ENCODE measurements at regions not wholly inside any gene's neighbourhood (a gene's known extent, or its start where the extent isn't known, plus 50 kb on each side); places are given as distances from the start of the nearest gene placed in this dataset.

- Histone ChIP-seq H3K4me3 (ENCODE audit: low read length) (no peak overlapping the region), H3K36me3 (replicated peaks; ENCODE audit: insufficient read depth, low read length) (no peaks in the 10 kb centered on the region), H3K9me3 (replicated peaks; ENCODE audit: insufficient read depth, low read length) (no peaks in the 10 kb centered on the region), H3K9ac (ENCODE audit: low read length) (no peak overlapping the region), H3K27me3 (replicated peaks; ENCODE audit: insufficient read depth, low read length) (no peaks in the 10 kb centered on the region), H3K27ac (ENCODE audit: low read length) (no peak overlapping the region), H2AFZ (ENCODE audit: low read length) (no peak overlapping the region), H3K4me2 (ENCODE audit: low read depth, low read length) (no peak overlapping the region), H3K4me1 (ENCODE audit: low read length) (no peaks in the 10 kb centered on the region), H3F3A (ENCODE audit: insufficient read depth, low read length) (no peaks in the 10 kb centered on the region), H3K79me2 (ENCODE audit: low read length) (no peaks in the 10 kb centered on the region), H4K20me1 (ENCODE audit: insufficient read depth, low read length) (no peaks in the 10 kb centered on the region), H3K9me2 (replicated peaks; ENCODE audit: insufficient read depth, low read length) (no peaks in the 10 kb centered on the region)
- TF ChIP-seq CTCF (IDR thresholded peaks at IDR 0.05; ENCODE audit: low read length) (no peak), EZH2phosphoT487 (IDR thresholded peaks at IDR 0.05; ENCODE audit: low read length) (no peak), EZH2 (optimal IDR thresholded peaks at IDR 0.05; ENCODE audit: low read depth, low read length) (no peak)
- DNase-seq: no peak
Observed at GRCh38 chr5:26553079-26553478, 485.3 kb downstream of the CDH9 start.

- Histone ChIP-seq H3K9me2 (replicated peaks; ENCODE audit: insufficient read depth, low read length) (no peaks in the 10 kb centered on the region; the same call in 1 of the 2 replicates), H3K4me1 (ENCODE audit: low read length) (no peaks in the 10 kb centered on the region), H3K9ac (ENCODE audit: low read length) (no peak overlapping the region), H2AFZ (ENCODE audit: low read length) (no peak overlapping the region), H3K79me2 (ENCODE audit: low read length) (no peaks in the 10 kb centered on the region), H4K20me1 (ENCODE audit: insufficient read depth, low read length) (no peaks in the 10 kb centered on the region), H3K4me3 (ENCODE audit: low read length) (no peak overlapping the region), H3K36me3 (replicated peaks; ENCODE audit: insufficient read depth, low read length) (no peaks in the 10 kb centered on the region), H3K27me3 (replicated peaks; ENCODE audit: insufficient read depth, low read length) (no peaks in the 10 kb centered on the region), H3K9me3 (replicated peaks; ENCODE audit: insufficient read depth, low read length) (no peaks in the 10 kb centered on the region), H3F3A (ENCODE audit: insufficient read depth, low read length) (no peaks in the 10 kb centered on the region), H3K4me2 (ENCODE audit: low read depth, low read length) (no peak overlapping the region), H3K27ac (ENCODE audit: low read length) (no peak overlapping the region)
- no peak for DNase-seq
- no peak for TF ChIP-seq EZH2phosphoT487 (IDR thresholded peaks at IDR 0.05; ENCODE audit: low read length)
- no peak for TF ChIP-seq EZH2 (optimal IDR thresholded peaks at IDR 0.05; ENCODE audit: low read depth, low read length)
- no peak for TF ChIP-seq CTCF (IDR thresholded peaks at IDR 0.05; ENCODE audit: low read length)
Observed at GRCh38 chr5:26543987-26544386, 494.4 kb downstream of the CDH9 start.

GRCh38 chr5:26538226-26538625 lies 500.2 kb downstream of the CDH9 start:
- Histone ChIP-seq H3F3A (ENCODE audit: insufficient read depth, low read length) (no peaks in the 10 kb centered on the region), H3K9me3 (replicated peaks; ENCODE audit: insufficient read depth, low read length) (no peaks in the 10 kb centered on the region), H2AFZ (ENCODE audit: low read length) (no peak overlapping the region), H3K27me3 (replicated peaks; ENCODE audit: insufficient read depth, low read length) (no peaks in the 10 kb centered on the region), H3K4me3 (ENCODE audit: low read length) (no peak overlapping the region), H3K9me2 (replicated peaks; ENCODE audit: insufficient read depth, low read length) (no peaks in the 10 kb centered on the region), H3K9ac (ENCODE audit: low read length) (no peak overlapping the region), H3K4me2 (ENCODE audit: low read depth, low read length) (no peak overlapping the region), H3K79me2 (ENCODE audit: low read length) (no peaks in the 10 kb centered on the region), H3K27ac (ENCODE audit: low read length) (no peak overlapping the region), H3K36me3 (replicated peaks; ENCODE audit: insufficient read depth, low read length) (no peaks in the 10 kb centered on the region), H4K20me1 (ENCODE audit: insufficient read depth, low read length) (no peaks in the 10 kb centered on the region), H3K4me1 (ENCODE audit: low read length) (no peaks in the 10 kb centered on the region)
- no peak for TF ChIP-seq EZH2 (optimal IDR thresholded peaks at IDR 0.05; ENCODE audit: low read depth, low read length)
- DNase-seq: no peak

GRCh38 chr5:26535215-26535614 lies 503.2 kb downstream of the CDH9 start:
- Histone ChIP-seq H3K4me1 (ENCODE audit: low read length) (no peaks in the 10 kb centered on the region), H2AFZ (ENCODE audit: low read length) (no peak overlapping the region), H3K9ac (ENCODE audit: low read length) (no peak overlapping the region), H3K9me2 (replicated peaks; ENCODE audit: insufficient read depth, low read length) (no peaks in the 10 kb centered on the region), H3K79me2 (ENCODE audit: low read length) (no peaks in the 10 kb centered on the region), H3F3A (ENCODE audit: insufficient read depth, low read length) (no peaks in the 10 kb centered on the region), H3K27me3 (replicated peaks; ENCODE audit: insufficient read depth, low read length) (no peaks in the 10 kb centered on the region), H4K20me1 (ENCODE audit: insufficient read depth, low read length) (no peaks in the 10 kb centered on the region), H3K9me3 (replicated peaks; ENCODE audit: insufficient read depth, low read length) (no peaks in the 10 kb centered on the region), H3K4me2 (ENCODE audit: low read depth, low read length) (no peak overlapping the region), H3K27ac (ENCODE audit: low read length) (no peak overlapping the region), H3K4me3 (ENCODE audit: low read length) (no peak overlapping the region), H3K36me3 (replicated peaks; ENCODE audit: insufficient read depth, low read length) (no peaks in the 10 kb centered on the region)
- no peak for DNase-seq
- TF ChIP-seq EZH2phosphoT487 (IDR thresholded peaks at IDR 0.05; ENCODE audit: low read length): no peak
- TF ChIP-seq CTCF (IDR thresholded peaks at IDR 0.05; ENCODE audit: low read length): no peak
- no peak for TF ChIP-seq EZH2 (optimal IDR thresholded peaks at IDR 0.05; ENCODE audit: low read depth, low read length)

All from MM.1S (cell line).